OCI-LY3 (cell line): ENCODE measurements at regions not wholly inside any gene's neighbourhood (a gene's known extent, or its start where the extent isn't known, plus 50 kb on each side); places are given as distances from the start of the nearest gene placed in this dataset.

Experiments
- CTCF ChIP-seq: fragments of 200-600, 300-600 bp; sonication (generic); IDR thresholded peaks from 2 replicates; pipeline ENCODE4 v1.5.1; 2014; ENCODE audit warnings: antibody characterized with exemption, low read length, low read depth
- EZH2phosphoT487 ChIP-seq: fragments of 200-600 bp; shearing (Covaris generic); IDR thresholded peaks from 2 replicates; pipeline ENCODE4 v1.6.1; 2018; ENCODE audit warnings: antibody characterized with exemption, mixed run types, low read depth

GRCh38 chr4:141417387-141417786 lies 196.7 kb downstream of the ZNF330 start:
- no peak for TF ChIP-seq CTCF
- no peak for TF ChIP-seq EZH2phosphoT487
